IMR-90 (cell line): ENCODE measurements at regions not wholly inside any gene's neighbourhood (a gene's known extent, or its start where the extent isn't known, plus 50 kb on each side); places are given as distances from the start of the nearest gene placed in this dataset.

Experiments used
- ATAC-seq: fragments of 200-7000 bp; cut with Tn5 transposase; 2 replicates; pipeline ENCODE4 v1.9.1; 2020; ENCODE audit warnings: low read depth, mild to moderate bottlenecking, moderate library complexity
- BruUV-seq: library from RNA; stranded (reverse); fragments of 400-500 nt; replicated peaks from 2 replicates; lab custom pipeline; 2021; lab: Mats Ljungman, UMichigan
- CTCF ChIA-PET: fragments of 300-600 bp; formaldehyde crosslinking; extraction: SDS; loops from one replicate; lab custom pipeline; 2021; ENCODE audit warnings: antibody characterized with exemption; lab: Yijun Ruan, JAX
- POLR2A ChIA-PET: fragments of 300-600 bp; sonication (Branson Sonifier 250); formaldehyde crosslinking; loops from one replicate; lab custom pipeline; 2022; ENCODE audit warnings: antibody characterized with exemption; ENCODE audit not compliant: unreplicated experiment; lab: Charles Lee
- DNase-seq: peaks from one replicate; pipeline ENCODE4 v3.0.0; 2013
- H2AFZ ChIP-seq: replicated peaks from 2 replicates; pipeline ENCODE3; 2013; ENCODE audit warnings: low read length, mild to moderate bottlenecking; ENCODE audit not compliant: poor library complexity
- H2AK5ac ChIP-seq: 2 replicates; pipeline ENCODE4 v1.6.1; 2013; ENCODE audit warnings: low read depth, low read length, inconsistent platforms
- H2AK9ac ChIP-seq: replicated peaks from 2 replicates; pipeline ENCODE3; 2013; ENCODE audit warnings: mild to moderate bottlenecking, low read depth, low read length, moderate library complexity; ENCODE audit not compliant: poor library complexity
- H2BK120ac ChIP-seq: 2 replicates; pipeline ENCODE4 v1.6.1; 2013; ENCODE audit warnings: low read depth, low read length, inconsistent platforms
- H2BK15ac ChIP-seq: 3 replicates; pipeline ENCODE4 v1.6.1; 2013; ENCODE audit warnings: low read depth, low read length, inconsistent platforms
- H2BK20ac ChIP-seq: 2 replicates; pipeline ENCODE4 v1.6.1; 2013; ENCODE audit warnings: low read depth, mild to moderate bottlenecking, inconsistent platforms, low read length, moderate library complexity
- H2BK5ac ChIP-seq: 2 replicates; pipeline ENCODE4 v1.6.1; 2013; ENCODE audit warnings: mild to moderate bottlenecking, low read depth, low read length, inconsistent platforms; ENCODE audit not compliant: poor library complexity, severe bottlenecking
- H3K14ac ChIP-seq: replicated peaks from 2 replicates; pipeline ENCODE4 v1.6.1; 2013; ENCODE audit warnings: low read depth, low read length, inconsistent platforms
- H3K18ac ChIP-seq: 2 replicates; pipeline ENCODE4 v1.6.1; 2013; ENCODE audit warnings: low read depth, low read length, control low read depth
- H3K23ac ChIP-seq: 2 replicates; pipeline ENCODE4 v1.6.1; 2013; ENCODE audit warnings: low read depth, low read length, inconsistent platforms
- H3K27ac ChIP-seq: 2 replicates; pipeline ENCODE4 v1.5.1; 2013; ENCODE audit warnings: mild to moderate bottlenecking, control low read depth, low read length; ENCODE audit not compliant: insufficient read depth
- H3K27me3 ChIP-seq: 2 replicates; pipeline ENCODE4 v1.6.1; 2013; ENCODE audit warnings: low read length; ENCODE audit not compliant: control insufficient read depth, insufficient read depth
- H3K36me3 ChIP-seq: 2 replicates; pipeline ENCODE4 v1.6.1; 2013; ENCODE audit warnings: low read length, mixed read lengths; ENCODE audit not compliant: control insufficient read depth, insufficient read depth
- H3K4ac ChIP-seq: 2 replicates; pipeline ENCODE4 v1.6.1; 2013; ENCODE audit warnings: low read depth, low read length, inconsistent platforms
- H3K4me1 ChIP-seq: 2 replicates; pipeline ENCODE4 v1.6.1; 2013; ENCODE audit warnings: low read length, mixed read lengths; ENCODE audit not compliant: control insufficient read depth, insufficient read depth
- H3K4me2 ChIP-seq: 2 replicates; pipeline ENCODE4 v1.6.1; 2013; ENCODE audit warnings: low read depth, mild to moderate bottlenecking, control low read depth, low read length, moderate library complexity
- H3K4me3 ChIP-seq: 2 replicates; pipeline ENCODE4 v1.5.1; 2013; ENCODE audit warnings: low read depth, mild to moderate bottlenecking, control low read depth, low read length, moderate library complexity; ENCODE audit not compliant: insufficient read depth
- H3K56ac ChIP-seq: 2 replicates; pipeline ENCODE4 v1.6.1; 2013; ENCODE audit warnings: low read length, inconsistent platforms; ENCODE audit not compliant: insufficient read depth; ENCODE audit errors: extremely low read depth
- H3K79me1 ChIP-seq, 2 experiments: 2 replicates each; pipeline ENCODE4 v1.6.1; 2013; ENCODE audit warnings: low read length in 2 of 2, inconsistent platforms in 1 of 2, low read depth in 1 of 2
- H3K9ac ChIP-seq: 2 replicates; pipeline ENCODE4 v1.6.1; 2013; ENCODE audit warnings: low read depth, low read length, control low read depth
- H3K9me1 ChIP-seq: 2 replicates; pipeline ENCODE4 v1.6.1; 2013; ENCODE audit warnings: low read length, inconsistent platforms; ENCODE audit not compliant: insufficient read depth
- H3K9me3 ChIP-seq: 2 replicates; pipeline ENCODE4 v1.6.1; 2013; ENCODE audit warnings: low read length; ENCODE audit not compliant: control insufficient read depth, insufficient read depth
- H4K20me1 ChIP-seq: 2 replicates; pipeline ENCODE4 v1.6.1; 2013; ENCODE audit warnings: low read length, inconsistent platforms; ENCODE audit not compliant: insufficient read depth
- H4K5ac ChIP-seq: 2 replicates; pipeline ENCODE4 v1.6.1; 2013; ENCODE audit warnings: mild to moderate bottlenecking, low read depth, low read length, control low read depth
- H4K8ac ChIP-seq, 2 experiments: 2 replicates each; pipeline ENCODE4 v1.6.1; 2013; ENCODE audit warnings: low read depth in 2 of 2, low read length in 2 of 2, control low read depth in 1 of 2, inconsistent platforms in 1 of 2
- H4K91ac ChIP-seq: 2 replicates; pipeline ENCODE4 v1.6.1; 2013; ENCODE audit warnings: low read depth, low read length, inconsistent platforms; ENCODE audit not compliant: insufficient read depth
- CTCF ChIP-seq: conservative IDR thresholded peaks from 2 replicates; pipeline ENCODE4 v1.5.1; 2012; ENCODE audit warnings: mild to moderate bottlenecking, low read depth, low read length, improper control_type of control experiment
- ELK1 ChIP-seq: fragments of 150-350 bp; IDR thresholded peaks from 2 replicates; pipeline ENCODE4 v1.6.1; 2016; ENCODE audit warnings: low read depth, mild to moderate bottlenecking, low read length, moderate library complexity, borderline replicate concordance
- MAZ ChIP-seq: IDR thresholded peaks from 2 replicates; pipeline ENCODE4 v1.6.1; 2012; ENCODE audit warnings: low read depth, mild to moderate bottlenecking, low read length, improper control_type of control experiment, moderate library complexity, borderline replicate concordance
- NFE2L2 ChIP-seq: fragments of 150-350 bp; IDR thresholded peaks from 2 replicates; pipeline ENCODE4 v1.6.1; 2016; ENCODE audit warnings: low read depth, mild to moderate bottlenecking, low read length
- RFX5 ChIP-seq: IDR thresholded peaks from 2 replicates; pipeline ENCODE4 v1.8.0; 2012; ENCODE audit warnings: low read depth, mild to moderate bottlenecking, low read length, moderate library complexity
- SMC3 ChIP-seq: fragments of 150-350 bp; IDR thresholded peaks from 2 replicates; pipeline ENCODE4 v1.6.1; 2016; ENCODE audit warnings: low read depth, mild to moderate bottlenecking, antibody characterized with exemption, low read length, moderate library complexity
- USF2 ChIP-seq: fragments of 150-350 bp; IDR thresholded peaks from 2 replicates; pipeline ENCODE4 v1.6.1; 2017; ENCODE audit warnings: mild to moderate bottlenecking, antibody characterized with exemption, low read length, low read depth
- WGBS, 2 experiments: methylation state at CpG; one replicate each; pipeline versions ENCODE4 v1.1.5 to v1.1.7; 2013; ENCODE audit warnings: missing lambda C conversion rate in 2 of 2; ENCODE audit not compliant: insufficient read length in 1 of 2; ENCODE audit errors: extremely low coverage in 2 of 2; 5-methylcytosine and 5-hydroxymethylcytosine counted together
- dilution Hi-C: fragments of 300-500 bp; cut with HindIII; formaldehyde crosslinking; loops from one replicate; pipeline ENCODE4 v1.14.3; 2018; ENCODE audit warnings: low sequenced_read_pairs; ENCODE audit not compliant: unreplicated experiment
- in situ Hi-C: fragments of 300-500 bp; cut with MboI; formaldehyde crosslinking; loops from 3 replicates; pipeline ENCODE4 v1.14.3; 2019; ENCODE audit warnings: low sequenced_read_pairs, inconsistent platforms, mixed read lengths
- intact Hi-C: fragments of 100-400 bp; cut with micrococcal nuclease; formaldehyde crosslinking; loops from 2 replicates; pipeline ENCODE4 v1.10.0; 2022

GRCh38 chr18:71324356-71324755, 1035.5 kb downstream of the SOCS6 start:
- POLR2A ChIA-PET: no interaction called here
- Histone ChIP-seq H3K27ac (no peak overlapping the region), H4K8ac (no peak overlapping the region), H3K18ac (no peak overlapping the region), H2BK15ac (no peak overlapping the region), H2AK5ac (no peak overlapping the region), H3K79me1 (no peaks in the 10 kb centered on the region), H3K56ac (no peak overlapping the region), H4K20me1 (no peaks in the 10 kb centered on the region), H3K36me3 (no peaks in the 10 kb centered on the region), H2BK20ac (no peak overlapping the region), H3K14ac (no peak overlapping the region), H3K9me3 (peaks cover 10% of the 10 kb centered on the region), H2AFZ (no peak overlapping the region), H4K91ac (no peak overlapping the region), H4K5ac (no peak overlapping the region), H3K27me3 (no peaks in the 10 kb centered on the region), H3K9ac (no peak overlapping the region), H3K4me2 (no peak overlapping the region), H2BK120ac (no peak overlapping the region), H3K9me1 (no peaks in the 10 kb centered on the region), H3K4ac (no peak overlapping the region), H2AK9ac (no peak overlapping the region), H3K4me1 (no peaks in the 10 kb centered on the region), H2BK5ac (no peak overlapping the region), H3K23ac (no peak overlapping the region), H3K4me3 (no peak overlapping the region)
- CTCF ChIA-PET: interaction anchor here (0.6 kb wide), 1 partner anchor 957 kb away, joined by 3 read pairs; no protein-coding TSS in a partner anchor
- no peak for ATAC-seq
- intact Hi-C loops: no loop called here
- BruUV-seq: no TSS peak
- WGBS, 2 experiments: 20% methylated on average over 1 of the region's 1 CpG; no CpG with 5 or more reads in 1 of the 2 experiments
- in situ Hi-C loops: no loop called here
- DNase-seq: no peak
- no peak for TF ChIP-seq RFX5
- no peak for TF ChIP-seq MAZ
- no peak for TF ChIP-seq USF2
- TF ChIP-seq SMC3: no peak
- no peak for TF ChIP-seq NFE2L2
- no peak for TF ChIP-seq CTCF
- no peak for TF ChIP-seq ELK1
- dilution Hi-C loops: no loop called here
